Caco-2 (cell line): ENCODE measurements at regions not wholly inside any gene's neighbourhood (a gene's known extent, or its start where the extent isn't known, plus 50 kb on each side); places are given as distances from the start of the nearest gene placed in this dataset.

Source experiments
- BruUV-seq: library from RNA; stranded (reverse); fragments of 400-500 nt; replicated peaks from 2 replicates; lab custom pipeline; 2021; lab: Mats Ljungman, UMichigan
- CTCF ChIA-PET: fragments of 300-600 bp; sonication (Branson Sonifier 250); formaldehyde crosslinking; loops from one replicate; lab custom pipeline; 2022; ENCODE audit warnings: antibody characterized with exemption; lab: Charles Lee
- POLR2A ChIA-PET: fragments of 300-600 bp; sonication (Branson Sonifier 250); formaldehyde crosslinking; loops from one replicate; lab custom pipeline; 2022; ENCODE audit warnings: antibody characterized with exemption; lab: Charles Lee
- DNase-seq, 2 experiments: peaks; one replicate each; pipeline versions ENCODE4 v3.0.0 to v3.0.0-alpha.2; 2020 to 2022
- H3K27me3 ChIP-seq: replicated peaks from 2 replicates; pipeline ENCODE4 v1.6.0; 2011; ENCODE audit warnings: low read length; ENCODE audit not compliant: control insufficient read depth, insufficient read depth
- H3K36me3 ChIP-seq: 2 replicates; pipeline ENCODE4 v1.5.1; 2011; ENCODE audit warnings: low read length; ENCODE audit not compliant: control insufficient read depth, insufficient read depth
- H3K4me1 ChIP-seq: fragments of 250-450 bp; sonication (Bioruptor Pico); 2 replicates; pipeline ENCODE4 v1.5.1; 2020; ENCODE audit warnings: mild to moderate bottlenecking
- H3K4me3 ChIP-seq: 2 replicates; pipeline ENCODE4 v1.5.1; 2011; ENCODE audit warnings: low read depth, mild to moderate bottlenecking, control low read depth, low read length
- H3K9me3 ChIP-seq: fragments of 250-450 bp; sonication (Bioruptor Pico); 2 replicates; pipeline ENCODE4 v1.5.1; 2020; ENCODE audit warnings: mild to moderate bottlenecking, moderate library complexity
- H3K27ac Mint-ChIP-seq: one replicate; pipeline ENCODE4 v1.8.0; 2022; ENCODE audit warnings: mixed read lengths; ENCODE audit not compliant: unreplicated experiment
- H3K27me3 Mint-ChIP-seq: one replicate; pipeline ENCODE4 v1.8.0; 2022; ENCODE audit warnings: mixed read lengths; ENCODE audit not compliant: insufficient read depth, unreplicated experiment
- H3K36me3 Mint-ChIP-seq: one replicate; pipeline ENCODE4 v1.8.0; 2022; ENCODE audit warnings: mild to moderate bottlenecking, mixed read lengths; ENCODE audit not compliant: insufficient read depth, unreplicated experiment
- H3K4me1 Mint-ChIP-seq: one replicate; pipeline ENCODE4 v1.8.0; 2022; ENCODE audit warnings: low read depth, mixed read lengths; ENCODE audit not compliant: unreplicated experiment
- H3K4me3 Mint-ChIP-seq: one replicate; pipeline ENCODE4 v1.8.0; 2022; ENCODE audit warnings: mild to moderate bottlenecking, moderate library complexity, mixed read lengths; ENCODE audit not compliant: unreplicated experiment
- H3K9me3 Mint-ChIP-seq: one replicate; pipeline ENCODE4 v1.8.0; 2022; ENCODE audit warnings: mixed read lengths; ENCODE audit not compliant: unreplicated experiment
- CTCF ChIP-seq, 2 experiments: fragments of 200-600 bp in 1 of 2; IDR thresholded peaks; 1 replicate in 1 of 2; 2 replicates in 1 of 2; pipeline versions ENCODE4 v1.5.1 to v1.8.0; 2011 to 2022; ENCODE audit warnings: antibody characterized with exemption in 1 of 2, control low read depth in 1 of 2, inconsistent platforms in 1 of 2, low read depth in 1 of 2, low read length in 1 of 2, mild to moderate bottlenecking in 1 of 2, moderate library complexity in 1 of 2; ENCODE audit not compliant: insufficient read depth in 1 of 2, severe bottlenecking in 1 of 2, unreplicated experiment in 1 of 2
- intact Hi-C: fragments of 100-400 bp; cut with micrococcal nuclease; formaldehyde crosslinking; loops from one replicate; pipeline ENCODE4 v1.10.0; 2022; ENCODE audit not compliant: unreplicated experiment

- peaks cover 12% of the 10 kb centered on the region for H3K27me3 Mint-ChIP-seq
- intact Hi-C loops = no loop called here
- no peak for DNase-seq
- Histone ChIP-seq H3K27me3 (no peaks in the 10 kb centered on the region), H3K36me3 (no peaks in the 10 kb centered on the region), H3K4me3 (no peak overlapping the region), H3K9me3 (no peaks in the 10 kb centered on the region), H3K4me1 (no peaks in the 10 kb centered on the region)
- H3K4me3 Mint-ChIP-seq = no peak overlapping the region
- no peaks in the 10 kb centered on the region for H3K9me3 Mint-ChIP-seq
- POLR2A ChIA-PET = no interaction called here
- BruUV-seq = no TSS peak
- no peak for TF ChIP-seq CTCF (IDR thresholded peaks at IDR 0.05; ENCODE audit: insufficient read depth in 1 of 2, low read depth in 1 of 2, low read length in 1 of 2, severe bottlenecking in 1 of 2, unreplicated experiment in 1 of 2)
- no peaks in the 10 kb centered on the region for H3K36me3 Mint-ChIP-seq
- no peaks in the 10 kb centered on the region for H3K4me1 Mint-ChIP-seq
- CTCF ChIA-PET = no interaction called here
- H3K27ac Mint-ChIP-seq = no peak overlapping the region
These were observed 68.6 kb upstream of the SCEL start for GRCh38 chr13:77466753-77467422.

- intact Hi-C loops = no loop called here
- Histone ChIP-seq H3K9me3 (no peaks in the 10 kb centered on the region), H3K4me1 (no peaks in the 10 kb centered on the region), H3K4me3 (no peak overlapping the region), H3K36me3 (no peaks in the 10 kb centered on the region), H3K27me3 (no peaks in the 10 kb centered on the region)
- H3K9me3 Mint-ChIP-seq = no peaks in the 10 kb centered on the region
- H3K27ac Mint-ChIP-seq = no peak overlapping the region
- no peaks in the 10 kb centered on the region for H3K4me1 Mint-ChIP-seq
- TF ChIP-seq CTCF (IDR thresholded peaks at IDR 0.05; ENCODE audit: insufficient read depth in 1 of 2, low read depth in 1 of 2, low read length in 1 of 2, severe bottlenecking in 1 of 2, unreplicated experiment in 1 of 2) = no peak
- no peak for DNase-seq
- no peak overlapping the region for H3K4me3 Mint-ChIP-seq
- no peaks in the 10 kb centered on the region for H3K36me3 Mint-ChIP-seq
- no TSS peak for BruUV-seq
- CTCF ChIA-PET = no interaction called here
- H3K27me3 Mint-ChIP-seq = peaks cover 12% of the 10 kb centered on the region
- POLR2A ChIA-PET = no interaction called here
These were observed 69.8 kb upstream of the SCEL start for GRCh38 chr13:77465603-77466195.

GRCh38 chr13:77460195-77460594, 75.3 kb upstream of the SCEL start:
- H3K27ac Mint-ChIP-seq = no peak overlapping the region
- POLR2A ChIA-PET = no interaction called here
- CTCF ChIA-PET = interaction anchor here (0.6 to 0.8 kb wide), 2 partner anchors 33 to 1232 kb away, joined by 4 to 5 read pairs; no protein-coding TSS in a partner anchor
- no peak overlapping the region for H3K4me3 ChIP-seq
- no peaks in the 10 kb centered on the region for H3K9me3 ChIP-seq
- no peaks in the 10 kb centered on the region for H3K4me1 Mint-ChIP-seq
- H3K9me3 Mint-ChIP-seq = no peaks in the 10 kb centered on the region
- H3K36me3 Mint-ChIP-seq = no peaks in the 10 kb centered on the region
- no peaks in the 10 kb centered on the region for H3K36me3 ChIP-seq
- no peak for TF ChIP-seq CTCF (IDR thresholded peaks at IDR 0.05; ENCODE audit: insufficient read depth in 1 of 2, low read depth in 1 of 2, low read length in 1 of 2, severe bottlenecking in 1 of 2, unreplicated experiment in 1 of 2)
- H3K4me1 ChIP-seq = no peaks in the 10 kb centered on the region
- BruUV-seq = no TSS peak
- H3K27me3 Mint-ChIP-seq = peaks cover 7% of the 10 kb centered on the region
- H3K4me3 Mint-ChIP-seq = no peak overlapping the region
- intact Hi-C loops = no loop called here
- no peaks in the 10 kb centered on the region; the same call in 1 of the 2 replicates for H3K27me3 ChIP-seq
- no peak for DNase-seq
